Naive thymus-derived CD4-positive, alpha-beta T cell (primary cell): ENCODE measurements at regions not wholly inside any gene's neighbourhood (a gene's known extent, or its start where the extent isn't known, plus 50 kb on each side); places are given as distances from the start of the nearest gene placed in this dataset.

Source experiments
- ATAC-seq: fragments of 150-1000 bp; cut with Tn5 transposase; 2 replicates; pipeline ENCODE4 v1.10.0; 2021; ENCODE audit warnings: mild to moderate bottlenecking, moderate library complexity
- CTCF ChIA-PET: fragments of 350-600 bp; sonication (Branson Sonifier 250); formaldehyde crosslinking; loops from one replicate; lab custom pipeline; 2021; ENCODE audit warnings: antibody characterized with exemption; lab: Charles Lee
- POLR2A ChIA-PET: fragments of 350-600 bp; sonication (Branson Sonifier 250); formaldehyde crosslinking; loops from one replicate; lab custom pipeline; 2021; ENCODE audit warnings: antibody characterized with exemption, inconsistent platforms; lab: Charles Lee
- DNase-seq, 9 donors: peaks; one replicate each; pipeline versions ENCODE4 v3.0.0 to v3.0.0-alpha.2; 2020 to 2022; ENCODE audit warnings: mixed read lengths in 1 of 9
- H3K27ac ChIP-seq: one replicate; pipeline ENCODE4 v1.7.0; 2013; ENCODE audit warnings: mild to moderate bottlenecking, low read depth, low read length, moderate library complexity
- H3K27me3 ChIP-seq, 2 donors: one replicate each; pipeline ENCODE4 v1.7.0; 2013; ENCODE audit warnings: low read length in 2 of 2, mild to moderate bottlenecking in 2 of 2, moderate library complexity in 2 of 2; ENCODE audit not compliant: control insufficient read depth in 2 of 2, insufficient read depth in 2 of 2
- H3K36me3 ChIP-seq, 3 experiments: 1 replicate in 2 of 3; 2 replicates in 1 of 3; pipeline ENCODE4 v1.7.0; 2013; ENCODE audit warnings: low read length in 3 of 3, mild to moderate bottlenecking in 3 of 3, moderate library complexity in 1 of 3; ENCODE audit not compliant: insufficient read depth in 3 of 3, control insufficient read depth in 2 of 3
- H3K4me1 ChIP-seq, 2 donors: one replicate each; pipeline ENCODE4 v1.7.0; 2013; ENCODE audit warnings: low read length in 2 of 2, mild to moderate bottlenecking in 2 of 2, moderate library complexity in 1 of 2; ENCODE audit not compliant: control insufficient read depth in 2 of 2, insufficient read depth in 2 of 2
- H3K4me3 ChIP-seq: 2 replicates; pipeline ENCODE4 v1.7.0; 2013; ENCODE audit warnings: mild to moderate bottlenecking, low read length
- H3K9me3 ChIP-seq, 3 experiments: 1 replicate in 2 of 3; 2 replicates in 1 of 3; pipeline ENCODE4 v1.7.0; 2013; ENCODE audit warnings: low read length in 3 of 3; ENCODE audit not compliant: control insufficient read depth in 2 of 3
- H3K27ac Mint-ChIP-seq, 9 donors: one replicate each; pipeline ENCODE4 v1.8.0; 2020 to 2022; ENCODE audit warnings: mixed read lengths in 9 of 9, mild to moderate bottlenecking in 8 of 9, moderate library complexity in 5 of 9, inconsistent platforms in 2 of 9
- H3K27me3 Mint-ChIP-seq, 5 donors: one replicate each; pipeline ENCODE4 v1.8.0; 2021 to 2022; ENCODE audit warnings: mixed read lengths in 5 of 5, mild to moderate bottlenecking in 1 of 5
- H3K36me3 Mint-ChIP-seq, 5 donors: one replicate each; pipeline ENCODE4 v1.8.0; 2020 to 2022; ENCODE audit warnings: mixed read lengths in 5 of 5, mild to moderate bottlenecking in 3 of 5, inconsistent platforms in 1 of 5
- H3K4me1 Mint-ChIP-seq, 7 donors: one replicate each; pipeline ENCODE4 v1.8.0; 2020 to 2022; ENCODE audit warnings: mixed read lengths in 7 of 7, mild to moderate bottlenecking in 3 of 7, inconsistent platforms in 1 of 7
- H3K4me3 Mint-ChIP-seq, 10 donors: one replicate each; pipeline ENCODE4 v1.8.0; 2020 to 2022; ENCODE audit warnings: mild to moderate bottlenecking in 10 of 10, mixed read lengths in 10 of 10, moderate library complexity in 6 of 10, inconsistent platforms in 2 of 10
- H3K9me3 Mint-ChIP-seq, 11 donors: one replicate each; pipeline ENCODE4 v1.8.0; 2020 to 2022; ENCODE audit warnings: mixed read lengths in 11 of 11, mild to moderate bottlenecking in 4 of 11, inconsistent platforms in 1 of 11, moderate library complexity in 1 of 11
- intact Hi-C, 2 donors: fragments of 100-400 bp; cut with micrococcal nuclease; formaldehyde crosslinking; loops; one replicate each; pipeline ENCODE4 v1.15.1; 2023

DNA sequence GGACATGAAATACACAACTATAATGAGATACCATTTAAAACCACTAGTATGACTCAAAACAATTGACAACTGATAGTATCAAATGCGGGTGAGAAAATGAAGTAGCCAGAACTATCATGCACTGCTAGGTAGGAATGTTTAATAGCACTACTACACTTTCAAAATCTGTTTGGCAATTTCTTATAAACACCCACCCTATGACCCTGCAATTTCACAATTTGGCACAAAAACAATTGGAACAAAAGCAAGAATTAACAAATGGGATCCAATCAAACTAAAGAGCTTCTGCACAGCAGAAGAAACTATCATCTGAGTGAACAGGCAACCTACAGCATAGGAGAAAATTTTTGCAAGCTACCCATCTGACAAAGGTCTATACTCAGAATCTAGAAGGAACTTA is 431.2 kb upstream of the GYPC start:
- no peak overlapping the region for H3K27ac Mint-ChIP-seq

DNA sequence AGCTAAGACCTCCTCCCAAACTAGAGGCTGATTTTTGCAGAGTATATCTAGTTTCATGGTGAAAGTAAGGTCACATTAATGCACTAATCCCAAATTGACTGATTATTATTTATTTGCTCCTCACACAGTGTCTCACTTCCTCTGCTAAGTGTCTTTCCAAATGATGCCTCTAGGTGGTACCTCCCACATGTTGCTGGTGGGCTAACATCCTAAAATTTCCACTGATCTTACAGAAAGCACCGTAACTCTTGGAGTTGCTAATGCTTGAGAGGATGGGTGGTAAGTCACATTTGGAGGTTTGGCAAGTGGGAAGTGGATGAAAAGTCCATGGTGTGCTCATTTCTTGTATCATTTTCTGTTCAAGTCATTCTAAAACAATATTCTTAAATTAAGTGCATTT is 428.7 kb upstream of the GYPC start:
- Histone ChIP-seq H3K4me1 (no peaks in the 10 kb centered on the region), H3K27me3 (no peaks in the 10 kb centered on the region), H3K27ac (no peak overlapping the region), H3K36me3 (no peaks in the 10 kb centered on the region), H3K9me3 (no peaks in the 10 kb centered on the region), H3K4me3 (no peak overlapping the region)
- H3K4me3 Mint-ChIP-seq, result no peak overlapping the region
- H3K9me3 Mint-ChIP-seq, result peaks cover 0 to 14% (median 6%) of the 10 kb centered on the region in 11 donors
- POLR2A ChIA-PET, result no interaction called here
- intact Hi-C loops, result loop anchor here in 1 of 2 donors (5.0 kb wide), 1 partner anchor 745 kb away; no protein-coding TSS in a partner anchor
- H3K36me3 Mint-ChIP-seq, result no peaks in the 10 kb centered on the region
- ATAC-seq (no peak), DNase-seq (no peak)
- no peak overlapping the region for H3K27ac Mint-ChIP-seq
- H3K4me1 Mint-ChIP-seq, result no peaks in the 10 kb centered on the region
- H3K27me3 Mint-ChIP-seq, result peaks cover 0 to 13% (median 2%) of the 10 kb centered on the region in 5 donors
- CTCF ChIA-PET, result no interaction called here

More for the DNA sequence above, 431.2 kb upstream of the GYPC start:
- H3K9me3 Mint-ChIP-seq, result peaks cover 0 to 14% (median 4%) of the 10 kb centered on the region in 11 donors
- peaks cover 0 to 1% (median 0%) of the 10 kb centered on the region in 7 donors for H3K4me1 Mint-ChIP-seq
- no peaks in the 10 kb centered on the region for H3K36me3 ChIP-seq
- H3K27me3 Mint-ChIP-seq, result peaks cover 0 to 18% (median 11%) of the 10 kb centered on the region in 5 donors
- POLR2A ChIA-PET, result no interaction called here
- no peak overlapping the region for H3K4me3 Mint-ChIP-seq
- intact Hi-C loops, result loop anchor here in 1 of 2 donors (5.0 kb wide), 1 partner anchor 748 kb away; no protein-coding TSS in a partner anchor
- H3K4me1 ChIP-seq, result no peaks in the 10 kb centered on the region
- no peak overlapping the region for H3K4me3 ChIP-seq
- H3K9me3 ChIP-seq, result no peaks in the 10 kb centered on the region
- no peaks in the 10 kb centered on the region for H3K27me3 ChIP-seq
- DNase-seq (no peak), ATAC-seq (no peak)
- no peaks in the 10 kb centered on the region for H3K36me3 Mint-ChIP-seq
- no peak overlapping the region for H3K27ac ChIP-seq
- CTCF ChIA-PET, result no interaction called here

GRCh38 chr2:126228531-126228930 is 427.4 kb upstream of the GYPC start:
- H3K36me3 Mint-ChIP-seq, result no peaks in the 10 kb centered on the region
- H3K27ac Mint-ChIP-seq, result no peak overlapping the region
- H3K9me3 ChIP-seq, result no peaks in the 10 kb centered on the region
- peaks cover 0 to 7% (median 0%) of the 10 kb centered on the region in 5 donors for H3K27me3 Mint-ChIP-seq
- no peak overlapping the region for H3K4me3 Mint-ChIP-seq
- no peaks in the 10 kb centered on the region for H3K36me3 ChIP-seq
- no peak overlapping the region for H3K4me3 ChIP-seq
- no peaks in the 10 kb centered on the region for H3K4me1 Mint-ChIP-seq
- ATAC-seq (no peak), DNase-seq (no peak)
- H3K27ac ChIP-seq, result no peak overlapping the region
- ChIA-PET CTCF (no interaction called here), POLR2A (no interaction called here)
- no peaks in the 10 kb centered on the region for H3K4me1 ChIP-seq
- intact Hi-C loops, result loop anchor here in 1 of 2 donors (5.0 kb wide), 1 partner anchor 744 kb away; no protein-coding TSS in a partner anchor
- H3K9me3 Mint-ChIP-seq, result peaks cover 0 to 14% (median 5%) of the 10 kb centered on the region in 11 donors
- no peaks in the 10 kb centered on the region for H3K27me3 ChIP-seq

DNA sequence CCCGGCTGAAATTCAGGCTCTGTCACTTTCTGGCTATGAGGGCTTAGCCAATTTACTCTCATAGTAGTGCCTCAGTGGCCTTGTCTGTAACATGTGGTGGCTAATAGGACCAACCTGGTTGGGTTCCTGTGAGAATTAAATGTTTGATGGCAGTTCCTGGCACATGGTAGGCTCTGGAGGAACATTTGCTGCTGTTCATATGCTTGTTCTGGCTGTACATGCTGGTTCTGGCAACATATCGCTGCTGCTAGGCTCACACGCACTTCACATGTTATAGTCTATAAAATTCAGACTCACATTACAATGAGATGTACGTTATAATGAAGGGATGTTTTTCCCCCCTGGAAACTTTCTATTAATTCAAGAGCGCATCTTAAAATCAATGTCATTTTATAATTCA is 417.7 kb upstream of the GYPC start:
- Mint-ChIP-seq H3K36me3 (no peaks in the 10 kb centered on the region), H3K4me1 (no peaks in the 10 kb centered on the region)
- ATAC-seq, result no peak

GRCh38 chr2:126239320-126239955 is 416.5 kb upstream of the GYPC start:
- H3K27me3 ChIP-seq, result no peaks in the 10 kb centered on the region
- no peaks in the 10 kb centered on the region for H3K9me3 Mint-ChIP-seq
- no peaks in the 10 kb centered on the region for H3K4me1 Mint-ChIP-seq
- no peak overlapping the region for H3K27ac ChIP-seq
- H3K4me1 ChIP-seq, result no peaks in the 10 kb centered on the region
- H3K9me3 ChIP-seq, result no peaks in the 10 kb centered on the region
- no peak for ATAC-seq
- no peak for DNase-seq
- no peak overlapping the region for H3K4me3 ChIP-seq
- intact Hi-C loops, result no loop called here
- H3K27me3 Mint-ChIP-seq, result peaks cover 0 to 12% (median 6%) of the 10 kb centered on the region in 5 donors
- H3K27ac Mint-ChIP-seq, result no peak overlapping the region
- no peak overlapping the region for H3K4me3 Mint-ChIP-seq
- ChIA-PET CTCF (interaction anchor here (0.6 kb wide), 1 partner anchor 1794 kb away, joined by 4 read pairs; no protein-coding TSS in a partner anchor), POLR2A (no interaction called here)
- no peaks in the 10 kb centered on the region for H3K36me3 Mint-ChIP-seq
- no peaks in the 10 kb centered on the region for H3K36me3 ChIP-seq

More for the DNA sequence above, 417.7 kb upstream of the GYPC start:
- Mint-ChIP-seq H3K27me3 (peaks cover 0 to 7% (median 5%) of the 10 kb centered on the region in 5 donors), H3K27ac (no peak overlapping the region), H3K4me3 (no peak overlapping the region), H3K9me3 (no peaks in the 10 kb centered on the region)
- H3K4me1 ChIP-seq, result no peaks in the 10 kb centered on the region
- no peaks in the 10 kb centered on the region for H3K9me3 ChIP-seq
- no peaks in the 10 kb centered on the region for H3K36me3 ChIP-seq
- H3K27ac ChIP-seq, result no peak overlapping the region
- intact Hi-C loops, result no loop called here
- no peak overlapping the region for H3K4me3 ChIP-seq
- ChIA-PET POLR2A (no interaction called here), CTCF (no interaction called here)
- DNase-seq, result no peak
- H3K27me3 ChIP-seq, result no peaks in the 10 kb centered on the region

GRCh38 chr2:126241001-126241400 is 415.0 kb upstream of the GYPC start:
- ChIA-PET POLR2A (no interaction called here), CTCF (no interaction called here)
- H3K27ac Mint-ChIP-seq, result no peak overlapping the region
- H3K27me3 Mint-ChIP-seq, result peaks cover 0 to 15% (median 6%) of the 10 kb centered on the region in 5 donors
- no peaks in the 10 kb centered on the region for H3K9me3 ChIP-seq
- no peak for ATAC-seq
- no peaks in the 10 kb centered on the region for H3K36me3 ChIP-seq
- H3K4me3 Mint-ChIP-seq, result no peak overlapping the region
- H3K4me3 ChIP-seq, result no peak overlapping the region
- H3K27me3 ChIP-seq, result no peaks in the 10 kb centered on the region
- H3K9me3 Mint-ChIP-seq, result no peaks in the 10 kb centered on the region
- H3K27ac ChIP-seq, result no peak overlapping the region
- H3K4me1 Mint-ChIP-seq, result no peaks in the 10 kb centered on the region
- DNase-seq, result no peak
- H3K4me1 ChIP-seq, result no peaks in the 10 kb centered on the region
- intact Hi-C loops, result no loop called here
- no peaks in the 10 kb centered on the region for H3K36me3 Mint-ChIP-seq

DNA sequence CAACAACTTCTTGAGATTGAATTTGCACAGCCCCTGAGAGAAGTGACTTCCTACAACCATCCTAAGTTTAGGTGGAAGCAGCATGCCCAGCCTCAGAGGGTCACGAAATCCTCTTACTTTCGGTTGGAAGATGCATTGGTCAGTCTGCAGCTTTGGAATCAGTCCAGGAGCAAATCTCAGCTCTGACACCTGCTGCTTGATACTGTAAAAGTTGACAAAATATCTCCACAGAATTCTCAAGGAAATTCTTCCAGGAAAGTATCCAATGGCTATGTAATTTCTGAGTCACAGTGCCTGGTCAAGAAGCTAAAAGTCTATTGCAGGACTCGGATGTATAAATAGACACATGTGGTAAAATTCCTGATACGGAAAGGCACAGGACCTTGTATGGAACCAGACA is 414.5 kb upstream of the GYPC start:
- Histone ChIP-seq H3K36me3 (no peaks in the 10 kb centered on the region), H3K4me1 (no peaks in the 10 kb centered on the region), H3K9me3 (no peaks in the 10 kb centered on the region), H3K27ac (no peak overlapping the region), H3K27me3 (no peaks in the 10 kb centered on the region), H3K4me3 (no peak overlapping the region)
- POLR2A ChIA-PET, result no interaction called here
- Mint-ChIP-seq H3K4me1 (no peaks in the 10 kb centered on the region), H3K4me3 (no peak overlapping the region), H3K27ac (no peak overlapping the region), H3K36me3 (no peaks in the 10 kb centered on the region), H3K9me3 (no peaks in the 10 kb centered on the region), H3K27me3 (peaks cover 0 to 15% (median 6%) of the 10 kb centered on the region in 5 donors)
- CTCF ChIA-PET, result no interaction called here
- no peak for ATAC-seq
- intact Hi-C loops, result no loop called here
- DNase-seq, result no peak
